SK-N-SH (cell line): ENCODE measurements at regions not wholly inside any gene's neighbourhood (a gene's known extent, or its start where the extent isn't known, plus 50 kb on each side); places are given as distances from the start of the nearest gene placed in this dataset.

Experiments used
- CTCF ChIA-PET: fragments of 300-600, 350-600 bp; formaldehyde crosslinking; extraction: SDS; loops from one replicate; lab custom pipeline; 2021; lab: Yijun Ruan, JAX
- POLR2A ChIA-PET: fragments of 350-600 bp; sonication (Branson Sonifier 250); formaldehyde crosslinking; extraction: SDS; loops from one replicate; lab custom pipeline; 2020; ENCODE audit warnings: antibody characterized with exemption, inconsistent platforms; lab: Yijun Ruan, JAX
- DNase-seq: peaks from one replicate; pipeline ENCODE4 v3.0.0; 2012
- H2AFZ ChIP-seq: fragments of 200-600 bp; sonication (generic); 2 replicates; pipeline ENCODE4 v1.8.1; 2016; ENCODE audit warnings: antibody characterized with exemption, mild to moderate bottlenecking, low read depth
- H3F3A ChIP-seq: fragments of 200-600 bp; sonication (generic); replicated peaks from 2 replicates; pipeline ENCODE3; 2016; ENCODE audit warnings: antibody characterized with exemption, mild to moderate bottlenecking; ENCODE audit not compliant: insufficient read depth
- H3K27ac ChIP-seq, 2 experiments: fragments of 200-500 bp in 1 of 2; fragments of 200-600 bp in 1 of 2; sonication (Bioruptor generic) in 1 of 2; sonication (generic), shearing (Covaris generic) in 1 of 2; 2 replicates each; pipeline versions ENCODE4 v1.5.1 to v1.6.1; 2014 to 2016; ENCODE audit warnings: low read depth in 2 of 2, inconsistent platforms in 1 of 2, low read length in 1 of 2, mild to moderate bottlenecking in 1 of 2, mixed read lengths in 1 of 2
- H3K27me3 ChIP-seq: fragments of 200-600 bp; sonication (generic), shearing (Covaris generic); 2 replicates; pipeline ENCODE4 v1.6.1; 2016; ENCODE audit warnings: mixed run types; ENCODE audit not compliant: insufficient read depth
- H3K36me3 ChIP-seq, 2 experiments: fragments of 200-500 bp in 1 of 2; fragments of 200-600 bp in 1 of 2; sonication (Bioruptor generic) in 1 of 2; sonication (generic) in 1 of 2; replicated peaks in 1 of 2; 2 replicates each; pipeline versions ENCODE3 to v1.5.1; 2014 to 2016; ENCODE audit warnings: low read length in 1 of 2, mild to moderate bottlenecking in 1 of 2; ENCODE audit not compliant: insufficient read depth in 2 of 2, control insufficient read depth in 1 of 2
- H3K4me1 ChIP-seq, 2 experiments: fragments of 200-500 bp in 1 of 2; fragments of 200-600 bp in 1 of 2; sonication (Bioruptor generic) in 1 of 2; sonication (generic), shearing (Covaris generic) in 1 of 2; 2 replicates each; pipeline versions ENCODE4 v1.5.1 to v1.6.1; 2014 to 2016; ENCODE audit warnings: low read depth in 1 of 2, low read length in 1 of 2, mixed run types in 1 of 2; ENCODE audit not compliant: insufficient read depth in 2 of 2, control insufficient read depth in 1 of 2
- H3K4me2 ChIP-seq: fragments of 200-600 bp; sonication (generic), shearing (Covaris generic); 2 replicates; pipeline ENCODE4 v1.6.1; 2017; ENCODE audit warnings: mixed run types
- H3K4me3 ChIP-seq, 2 experiments: fragments of 200-500 bp in 1 of 2; fragments of 200-600 bp in 1 of 2; sonication (Bioruptor generic) in 1 of 2; sonication (generic), shearing (Covaris generic) in 1 of 2; 2 replicates each; pipeline versions ENCODE4 v1.5.1 to v1.8.1; 2014 to 2016; ENCODE audit warnings: low read depth in 2 of 2, inconsistent platforms in 1 of 2, low read length in 1 of 2, mild to moderate bottlenecking in 1 of 2, mixed read lengths in 1 of 2, moderate library complexity in 1 of 2
- H3K79me2 ChIP-seq: fragments of 200-600 bp; sonication (generic); 2 replicates; pipeline ENCODE4 v1.8.1; 2017; ENCODE audit warnings: mild to moderate bottlenecking; ENCODE audit not compliant: insufficient read depth
- H3K9ac ChIP-seq: fragments of 200-600 bp; sonication (generic); 2 replicates; pipeline ENCODE4 v1.6.1; 2017; ENCODE audit warnings: mixed run types
- H3K9me2 ChIP-seq: fragments of 200-600 bp; sonication (generic); 2 replicates; pipeline ENCODE4 v1.6.1; 2017; ENCODE audit warnings: mixed run types
- H3K9me3 ChIP-seq: fragments of 200-600 bp; sonication (generic); 2 replicates; pipeline ENCODE4 v1.6.1; 2017; ENCODE audit warnings: mixed run types, mild to moderate bottlenecking, moderate library complexity
- H4K20me1 ChIP-seq: fragments of 200-600 bp; sonication (generic); 2 replicates; pipeline ENCODE4 v1.6.1; 2017; ENCODE audit warnings: mild to moderate bottlenecking, mixed run types; ENCODE audit not compliant: insufficient read depth
- FOXM1 ChIP-seq: IDR thresholded peaks from 2 replicates; pipeline ENCODE4 v1.4.0; 2012; ENCODE audit warnings: low read depth, mild to moderate bottlenecking
- JUND ChIP-seq: IDR thresholded peaks from 2 replicates; pipeline ENCODE4 v1.4.0; 2012
- MAX ChIP-seq: IDR thresholded peaks from 2 replicates; pipeline ENCODE4 v1.4.0; 2012; ENCODE audit warnings: low read depth
- NFIC ChIP-seq: IDR thresholded peaks from 2 replicates; pipeline ENCODE4 v1.4.0; 2012; ENCODE audit warnings: borderline replicate concordance
- RFX5 ChIP-seq: IDR thresholded peaks from 2 replicates; pipeline ENCODE4 v1.6.1; 2012; ENCODE audit warnings: mild to moderate bottlenecking, improper control_type of control experiment, low read length
- RXRA ChIP-seq: IDR thresholded peaks from 2 replicates; pipeline ENCODE4 v1.4.0; 2012; ENCODE audit warnings: low read depth, mild to moderate bottlenecking, borderline replicate concordance
- SIN3A ChIP-seq: IDR thresholded peaks from 2 replicates; pipeline ENCODE4 v1.6.1; 2012; ENCODE audit warnings: low read depth, mild to moderate bottlenecking, low read length, moderate library complexity, borderline replicate concordance
- TCF12 ChIP-seq: IDR thresholded peaks from 2 replicates; pipeline ENCODE4 v1.4.0; 2012
- TEAD4 ChIP-seq: IDR thresholded peaks from 2 replicates; pipeline ENCODE4 v1.4.0; 2012; ENCODE audit warnings: mild to moderate bottlenecking, borderline replicate concordance; ENCODE audit not compliant: insufficient read depth
- WGBS: methylation state at CpG from one replicate; pipeline ENCODE4 v1.1.6; 2017; ENCODE audit warnings: low lambda C conversion rate; 5-methylcytosine and 5-hydroxymethylcytosine counted together
- TF ChIP-seq, protein P1 (sequence below): fragments of 200-600 bp; sonication (generic); IDR thresholded peaks from 2 replicates; pipeline ENCODE4 v1.6.1; 2017; ENCODE audit warnings: antibody characterized with exemption, mild to moderate bottlenecking, moderate library complexity

- no peak for DNase-seq
- ChIA-PET POLR2A (no interaction called here), CTCF (no interaction called here)
- H4K20me1 ChIP-seq, result no peaks in the 10 kb centered on the region
- peaks cover 0 to 13% of the 10 kb centered on the region in 2 experiments; a peak in 2 of 4 replicates for H3K4me1 ChIP-seq
- WGBS, result 51% methylated on average over 4 of the region's 4 CpGs
- H3K9me2 ChIP-seq, result no peaks in the 10 kb centered on the region
- peaks cover 11% of the 10 kb centered on the region; the same call in 1 of the 2 replicates for H3K9me3 ChIP-seq
- no peak overlapping the region for H3K9ac ChIP-seq
- H3K4me3 ChIP-seq, result no peak overlapping the region
- peaks cover 0 to 13% of the 10 kb centered on the region in 2 experiments for H3K36me3 ChIP-seq
- H3K4me2 ChIP-seq, result no peak overlapping the region
- TF ChIP-seq NFIC (no peak), TCF12 (no peak)
- no peak overlapping the region for H3K27ac ChIP-seq
- H3K27me3 ChIP-seq, result no peaks in the 10 kb centered on the region
- H2AFZ ChIP-seq, result no peak overlapping the region
- H3F3A ChIP-seq, result peaks cover 21% of the 10 kb centered on the region
- peaks cover 64% of the 10 kb centered on the region for H3K79me2 ChIP-seq
Measured at GRCh38 chr6:142008016-142008735, 124.5 kb upstream of the GJE1 start.

DNA sequence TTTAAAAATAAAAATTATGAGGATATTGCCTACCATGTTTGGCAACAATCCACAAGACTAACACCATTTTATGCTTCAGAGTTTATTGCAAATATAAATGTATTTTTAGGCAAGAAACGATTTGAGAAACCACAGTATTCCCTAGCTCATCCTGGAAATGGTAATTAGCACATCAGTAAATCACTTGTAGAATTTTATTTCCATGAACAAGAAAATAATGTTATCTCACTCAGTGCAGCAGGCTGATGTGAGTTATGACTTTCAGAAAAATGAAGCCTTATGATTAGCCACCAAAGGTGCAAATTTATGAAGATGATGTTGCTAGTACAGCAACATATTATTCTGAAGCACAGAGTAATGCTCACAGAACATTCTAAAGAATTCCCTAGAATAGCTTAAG is 127.7 kb upstream of the GJE1 start:
- Histone ChIP-seq H3K4me2 (no peak overlapping the region), H3K79me2 (peaks cover 47% of the 10 kb centered on the region), H2AFZ (no peak overlapping the region), H3F3A (peaks cover 11% of the 10 kb centered on the region), H3K4me1 (no peaks in the 10 kb centered on the region), H3K9ac (no peak overlapping the region), H3K9me3 (peaks cover 11% of the 10 kb centered on the region; the same call in 1 of the 2 replicates), H4K20me1 (no peaks in the 10 kb centered on the region), H3K36me3 (peaks cover 0 to 29% of the 10 kb centered on the region in 2 experiments), H3K4me3 (no peak overlapping the region), H3K27me3 (no peaks in the 10 kb centered on the region), H3K9me2 (no peaks in the 10 kb centered on the region), H3K27ac (no peak overlapping the region)
- POLR2A ChIA-PET, result no interaction called here
- 7% methylated on average over 1 of the region's 1 CpG for WGBS
- DNase-seq, result no peak
- TF ChIP-seq NFIC (no peak), MAX (no peak), SIN3A (no peak), TEAD4 (no peak), JUND (no peak), TCF12 (no peak), RXRA (no peak), RFX5 (no peak), FOXM1 (no peak)
- TF ChIP-seq, protein P1, sequence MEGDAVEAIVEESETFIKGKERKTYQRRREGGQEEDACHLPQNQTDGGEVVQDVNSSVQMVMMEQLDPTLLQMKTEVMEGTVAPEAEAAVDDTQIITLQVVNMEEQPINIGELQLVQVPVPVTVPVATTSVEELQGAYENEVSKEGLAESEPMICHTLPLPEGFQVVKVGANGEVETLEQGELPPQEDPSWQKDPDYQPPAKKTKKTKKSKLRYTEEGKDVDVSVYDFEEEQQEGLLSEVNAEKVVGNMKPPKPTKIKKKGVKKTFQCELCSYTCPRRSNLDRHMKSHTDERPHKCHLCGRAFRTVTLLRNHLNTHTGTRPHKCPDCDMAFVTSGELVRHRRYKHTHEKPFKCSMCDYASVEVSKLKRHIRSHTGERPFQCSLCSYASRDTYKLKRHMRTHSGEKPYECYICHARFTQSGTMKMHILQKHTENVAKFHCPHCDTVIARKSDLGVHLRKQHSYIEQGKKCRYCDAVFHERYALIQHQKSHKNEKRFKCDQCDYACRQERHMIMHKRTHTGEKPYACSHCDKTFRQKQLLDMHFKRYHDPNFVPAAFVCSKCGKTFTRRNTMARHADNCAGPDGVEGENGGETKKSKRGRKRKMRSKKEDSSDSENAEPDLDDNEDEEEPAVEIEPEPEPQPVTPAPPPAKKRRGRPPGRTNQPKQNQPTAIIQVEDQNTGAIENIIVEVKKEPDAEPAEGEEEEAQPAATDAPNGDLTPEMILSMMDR, result no peak
- CTCF ChIA-PET, result interaction anchor here (0.7 to 1.4 kb wide), 2 partner anchors 15 to 117 kb away, joined by 3 to 4 read pairs; no protein-coding TSS in a partner anchor
